ENCODE measurements at regions not wholly inside any gene's neighbourhood (a gene's known extent, or its start where the extent isn't known, plus 50 kb on each side); places are given as distances from the start of the nearest gene placed in this dataset.

GRCh38 chr2:145584353-145584752, 1064.4 kb upstream of the ZEB2 start:
- H3K27me3 Mint-ChIP-seq (ENCODE audit: insufficient read depth, unreplicated experiment) = no peaks in the 10 kb centered on the region
- DNase-seq (ENCODE audit: unreplicated experiment) = no peak
- ChIA-PET POLR2A (interaction anchor here (0.5 to 0.6 kb wide), 2 partner anchors 59 to 1533 kb away, joined by 5 to 6 read pairs; no protein-coding TSS in a partner anchor), CTCF (no interaction called here)
- H3K4me3 Mint-ChIP-seq (ENCODE audit: unreplicated experiment) = no peak overlapping the region
- no peak overlapping the region for H3K27ac Mint-ChIP-seq (ENCODE audit: low read depth, unreplicated experiment)
- BruUV-seq (replicated peaks) = no TSS peak
- H3K36me3 Mint-ChIP-seq (ENCODE audit: insufficient read depth, unreplicated experiment) = no peaks in the 10 kb centered on the region
- intact Hi-C loops (cut with micrococcal nuclease) = no loop called here
- H3K4me1 Mint-ChIP-seq (ENCODE audit: insufficient read depth, unreplicated experiment) = peaks cover 6% of the 10 kb centered on the region
- TF ChIP-seq, protein P1, sequence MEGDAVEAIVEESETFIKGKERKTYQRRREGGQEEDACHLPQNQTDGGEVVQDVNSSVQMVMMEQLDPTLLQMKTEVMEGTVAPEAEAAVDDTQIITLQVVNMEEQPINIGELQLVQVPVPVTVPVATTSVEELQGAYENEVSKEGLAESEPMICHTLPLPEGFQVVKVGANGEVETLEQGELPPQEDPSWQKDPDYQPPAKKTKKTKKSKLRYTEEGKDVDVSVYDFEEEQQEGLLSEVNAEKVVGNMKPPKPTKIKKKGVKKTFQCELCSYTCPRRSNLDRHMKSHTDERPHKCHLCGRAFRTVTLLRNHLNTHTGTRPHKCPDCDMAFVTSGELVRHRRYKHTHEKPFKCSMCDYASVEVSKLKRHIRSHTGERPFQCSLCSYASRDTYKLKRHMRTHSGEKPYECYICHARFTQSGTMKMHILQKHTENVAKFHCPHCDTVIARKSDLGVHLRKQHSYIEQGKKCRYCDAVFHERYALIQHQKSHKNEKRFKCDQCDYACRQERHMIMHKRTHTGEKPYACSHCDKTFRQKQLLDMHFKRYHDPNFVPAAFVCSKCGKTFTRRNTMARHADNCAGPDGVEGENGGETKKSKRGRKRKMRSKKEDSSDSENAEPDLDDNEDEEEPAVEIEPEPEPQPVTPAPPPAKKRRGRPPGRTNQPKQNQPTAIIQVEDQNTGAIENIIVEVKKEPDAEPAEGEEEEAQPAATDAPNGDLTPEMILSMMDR (IDR thresholded peaks at IDR 0.05; ENCODE audit: unreplicated experiment) = no peak
- peaks cover 8% of the 10 kb centered on the region for H3K9me3 Mint-ChIP-seq (ENCODE audit: unreplicated experiment)

DNA sequence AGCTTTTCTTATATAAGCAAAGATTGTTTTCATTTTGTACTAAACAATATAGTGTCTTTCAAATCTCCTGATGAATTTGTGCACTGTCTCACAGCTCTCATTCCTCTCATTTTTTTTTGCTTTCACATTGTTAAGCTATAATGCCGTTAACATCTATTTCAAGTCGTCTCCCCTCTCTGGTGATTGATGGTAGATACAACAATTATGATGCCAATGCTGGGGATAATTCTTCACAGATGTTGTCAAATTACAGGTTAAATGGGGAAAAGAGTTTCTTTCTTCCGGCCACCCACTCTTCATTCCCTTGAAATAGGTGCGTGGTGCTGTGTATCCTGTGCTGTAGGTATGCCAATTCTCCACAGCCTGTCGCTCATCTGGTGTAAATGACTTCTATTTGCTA, 1053.7 kb upstream of the ZEB2 start:
- no TSS peak for BruUV-seq (replicated peaks)
- Mint-ChIP-seq H3K36me3 (ENCODE audit: insufficient read depth, unreplicated experiment) (no peaks in the 10 kb centered on the region), H3K27me3 (ENCODE audit: insufficient read depth, unreplicated experiment) (no peaks in the 10 kb centered on the region), H3K9me3 (ENCODE audit: unreplicated experiment) (peaks cover 9% of the 10 kb centered on the region), H3K4me1 (ENCODE audit: insufficient read depth, unreplicated experiment) (peaks cover 7% of the 10 kb centered on the region), H3K27ac (ENCODE audit: low read depth, unreplicated experiment) (no peak overlapping the region), H3K4me3 (ENCODE audit: unreplicated experiment) (no peak overlapping the region)
- POLR2A ChIA-PET = no interaction called here
- intact Hi-C loops (cut with micrococcal nuclease) = no loop called here
- DNase-seq (ENCODE audit: unreplicated experiment) = no peak
- TF ChIP-seq, protein P1 (IDR thresholded peaks at IDR 0.05; ENCODE audit: unreplicated experiment) = no peak
- CTCF ChIA-PET = no interaction called here

DNA sequence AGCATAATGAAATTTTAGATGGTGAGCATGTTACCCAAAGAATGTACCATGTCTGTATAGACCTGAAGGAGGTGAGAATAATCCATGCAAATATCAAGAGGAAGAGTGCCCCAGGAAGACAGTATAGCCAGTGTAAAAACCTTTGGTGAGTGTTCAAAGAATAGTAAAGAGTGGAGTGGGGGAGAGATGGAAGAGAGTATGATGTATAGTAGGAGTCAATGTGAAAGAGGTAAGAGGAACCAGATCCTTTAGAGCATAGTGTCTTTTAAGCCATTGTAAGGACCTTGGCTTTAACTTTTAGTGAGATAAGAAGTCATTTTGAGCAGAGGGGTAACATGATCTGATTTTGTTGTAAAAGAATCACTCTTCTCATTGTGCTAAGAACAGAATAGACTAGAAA, 1052.3 kb upstream of the ZEB2 start:
- ChIA-PET CTCF (no interaction called here), POLR2A (no interaction called here)
- Mint-ChIP-seq H3K27ac (ENCODE audit: low read depth, unreplicated experiment) (no peak overlapping the region), H3K4me3 (ENCODE audit: unreplicated experiment) (no peak overlapping the region), H3K9me3 (ENCODE audit: unreplicated experiment) (peaks cover 9% of the 10 kb centered on the region), H3K27me3 (ENCODE audit: insufficient read depth, unreplicated experiment) (no peaks in the 10 kb centered on the region), H3K36me3 (ENCODE audit: insufficient read depth, unreplicated experiment) (no peaks in the 10 kb centered on the region), H3K4me1 (ENCODE audit: insufficient read depth, unreplicated experiment) (peaks cover 7% of the 10 kb centered on the region)
- no TSS peak for BruUV-seq (replicated peaks)
- intact Hi-C loops (cut with micrococcal nuclease) = no loop called here
- TF ChIP-seq, protein P1 (IDR thresholded peaks at IDR 0.05; ENCODE audit: unreplicated experiment) = no peak
- no peak for DNase-seq (ENCODE audit: unreplicated experiment)

GRCh38 chr2:145569108-145569507, 1049.2 kb upstream of the ZEB2 start:
- CTCF ChIA-PET = no interaction called here
- Mint-ChIP-seq H3K27ac (ENCODE audit: low read depth, unreplicated experiment) (no peak overlapping the region), H3K36me3 (ENCODE audit: insufficient read depth, unreplicated experiment) (no peaks in the 10 kb centered on the region), H3K4me3 (ENCODE audit: unreplicated experiment) (no peak overlapping the region), H3K4me1 (ENCODE audit: insufficient read depth, unreplicated experiment) (peaks cover 8% of the 10 kb centered on the region), H3K9me3 (ENCODE audit: unreplicated experiment) (peaks cover 9% of the 10 kb centered on the region), H3K27me3 (ENCODE audit: insufficient read depth, unreplicated experiment) (no peaks in the 10 kb centered on the region)
- intact Hi-C loops (cut with micrococcal nuclease) = no loop called here
- TF ChIP-seq, protein P1 (IDR thresholded peaks at IDR 0.05; ENCODE audit: unreplicated experiment) = no peak
- POLR2A ChIA-PET = interaction anchor here (0.6 kb wide), 1 partner anchor 900 kb away, joined by 3 read pairs; no protein-coding TSS in a partner anchor
- DNase-seq (ENCODE audit: unreplicated experiment) = peak; percentile 13
- no TSS peak for BruUV-seq (replicated peaks)

Data from MCF 10A (cell line).